HCT116 (cell line): ENCODE measurements at regions not wholly inside any gene's neighbourhood (a gene's known extent, or its start where the extent isn't known, plus 50 kb on each side); places are given as distances from the start of the nearest gene placed in this dataset.

Experiments
- ATAC-seq: fragments of 200-7000 bp; cut with Tn5 transposase; 2 replicates; pipeline ENCODE4 v1.9.1; 2020; ENCODE audit warnings: mild to moderate bottlenecking, moderate library complexity
- BruUV-seq: library from RNA; stranded (reverse); fragments of 400-500 nt; replicated peaks from 2 replicates; lab custom pipeline; 2021; lab: Mats Ljungman, UMichigan
- CTCF ChIA-PET: fragments of 300-600 bp; sonication (Branson Sonifier 250); formaldehyde crosslinking; loops from one replicate; lab custom pipeline; 2021; ENCODE audit warnings: antibody characterized with exemption; lab: Charles Lee
- POLR2A ChIA-PET: fragments of 300-600, 350-600 bp; sonication (Branson Sonifier 250); formaldehyde crosslinking; loops from one replicate; lab custom pipeline; 2021; ENCODE audit warnings: antibody characterized with exemption; lab: Charles Lee
- RAD21 ChIA-PET, 2 experiments: fragments of 300-600 bp; sonication (Branson Sonifier 250); formaldehyde crosslinking; loops; one replicate each; lab custom pipeline; 2023; ENCODE audit warnings: low total read pairs in 2 of 2; ENCODE audit not compliant: uncharacterized antibody in 2 of 2, unreplicated experiment in 2 of 2, low non-redundant PET in 1 of 2; lab: Charles Lee
- DNase-seq: peaks from one replicate; pipeline ENCODE4 v3.0.0-alpha.2; 2010; ENCODE audit warnings: low read depth, low spot score
- H2AFZ ChIP-seq: fragments of 200-600 bp; shearing (Covaris generic), sonication (generic); 2 replicates; pipeline ENCODE4 v1.6.1; 2017; ENCODE audit warnings: low read depth, mixed run types, mixed read lengths, antibody characterized with exemption, low read length; ENCODE audit not compliant: poor library complexity, severe bottlenecking
- H3K27ac ChIP-seq: 2 replicates; pipeline ENCODE4 v1.5.1; 2012; ENCODE audit warnings: low read depth, low read length
- H3K27me3 ChIP-seq: fragments of 200-600 bp; sonication (generic); 2 replicates; pipeline ENCODE4 v1.6.1; 2016; ENCODE audit warnings: mixed run types, low read length, mixed read lengths; ENCODE audit not compliant: insufficient read depth
- H3K36me3 ChIP-seq, 2 experiments: fragments of 200-500 bp in 1 of 2; fragments of 200-600 bp in 1 of 2; sonication (Bioruptor generic) in 1 of 2; sonication (generic) in 1 of 2; 2 replicates each; pipeline versions ENCODE4 v1.5.1 to v1.6.1; 2014 to 2016; ENCODE audit warnings: low read length in 2 of 2, inconsistent platforms in 1 of 2, mixed read lengths in 1 of 2, mixed run types in 1 of 2; ENCODE audit not compliant: insufficient read depth in 2 of 2, control insufficient read depth in 1 of 2
- H3K4me1 ChIP-seq, 2 experiments: fragments of 200-600 bp in 1 of 2; sonication (generic) in 1 of 2; 2 replicates each; pipeline versions ENCODE4 v1.5.1 to v1.6.1; 2012 to 2017; ENCODE audit warnings: low read length in 2 of 2, inconsistent platforms in 1 of 2, mild to moderate bottlenecking in 1 of 2, mixed read lengths in 1 of 2, mixed run types in 1 of 2, moderate library complexity in 1 of 2; ENCODE audit not compliant: insufficient read depth in 2 of 2, control insufficient read depth in 1 of 2
- H3K4me2 ChIP-seq: fragments of 200-600 bp; sonication (generic); 2 replicates; pipeline ENCODE4 v1.6.1; 2017; ENCODE audit warnings: mixed run types, low read length, mixed read lengths
- H3K4me3 ChIP-seq, 2 experiments: fragments of 200-600 bp in 1 of 2; sonication (generic) in 1 of 2; replicated peaks in 1 of 2; 2 replicates each; pipeline ENCODE4 v1.5.1; 2011 to 2016; ENCODE audit warnings: low read length in 2 of 2, control low read depth in 1 of 2, low read depth in 1 of 2, mild to moderate bottlenecking in 1 of 2, mixed read lengths in 1 of 2, mixed run types in 1 of 2
- H3K79me2 ChIP-seq: fragments of 200-600 bp; sonication (generic); 2 replicates; pipeline ENCODE4 v1.6.1; 2017; ENCODE audit warnings: mild to moderate bottlenecking, mixed run types, low read length, moderate library complexity, mixed read lengths; ENCODE audit not compliant: insufficient read depth
- H3K9ac ChIP-seq: fragments of 200-600 bp; sonication (generic); 2 replicates; pipeline ENCODE4 v1.6.1; 2016; ENCODE audit warnings: low read length, mixed read lengths
- H3K9me2 ChIP-seq: fragments of 200-600 bp; sonication (generic), shearing (Covaris generic); 2 replicates; pipeline ENCODE4 v1.6.1; 2017; ENCODE audit warnings: mixed run types, mild to moderate bottlenecking, moderate library complexity; ENCODE audit not compliant: insufficient read depth
- H3K9me3 ChIP-seq, 2 experiments: fragments of 200-500 bp in 1 of 2; fragments of 200-600 bp in 1 of 2; sonication (Bioruptor generic) in 1 of 2; sonication (generic) in 1 of 2; 2 replicates each; pipeline ENCODE4 v1.6.1; 2014 to 2017; ENCODE audit warnings: low read length in 2 of 2, mixed read lengths in 2 of 2, inconsistent platforms in 1 of 2, low read depth in 1 of 2, mild to moderate bottlenecking in 1 of 2, mixed run types in 1 of 2, moderate library complexity in 1 of 2; ENCODE audit not compliant: control insufficient read depth in 1 of 2, insufficient read depth in 1 of 2
- H4K20me1 ChIP-seq: fragments of 200-600 bp; sonication (generic), shearing (Covaris generic); 2 replicates; pipeline ENCODE4 v1.6.1; 2017; ENCODE audit warnings: mixed run types, mild to moderate bottlenecking, moderate library complexity; ENCODE audit not compliant: insufficient read depth
- CEBPB ChIP-seq: IDR thresholded peaks from 2 replicates; pipeline ENCODE4 v1.6.1; 2012; ENCODE audit warnings: low read depth
- EGR1 ChIP-seq: IDR thresholded peaks from 2 replicates; pipeline ENCODE4 v1.6.1; 2012; ENCODE audit warnings: low read depth
- EZH2 ChIP-seq: fragments of 200-600 bp; sonication (generic); IDR thresholded peaks from 2 replicates; pipeline ENCODE4 v1.6.1; 2017; ENCODE audit warnings: antibody characterized with exemption, mixed run types
- EZH2phosphoT487 ChIP-seq: fragments of 200-600 bp; IDR thresholded peaks from 2 replicates; pipeline ENCODE4 v1.6.1; 2018; ENCODE audit warnings: antibody characterized with exemption, borderline replicate concordance
- JUND ChIP-seq: IDR thresholded peaks from 2 replicates; pipeline ENCODE4 v1.6.1; 2012
- MAX ChIP-seq: IDR thresholded peaks from 2 replicates; pipeline ENCODE4 v1.6.1; 2012
- POLR2A ChIP-seq: IDR thresholded peaks from 2 replicates; pipeline ENCODE4 v1.7.0; 2011; ENCODE audit warnings: borderline replicate concordance; ENCODE audit not compliant: insufficient read depth, insufficient read length; ENCODE audit errors: extremely low read depth
- POLR2AphosphoS5 ChIP-seq: IDR thresholded peaks from 2 replicates; pipeline ENCODE4 v1.6.1; 2011; ENCODE audit warnings: mild to moderate bottlenecking, low read depth, low read length, moderate library complexity
- RAD21 ChIP-seq: IDR thresholded peaks from 2 replicates; pipeline ENCODE4 v1.6.1; 2012; ENCODE audit warnings: low read depth, mild to moderate bottlenecking
- REST ChIP-seq: IDR thresholded peaks from 2 replicates; pipeline ENCODE4 v1.6.1; 2012; ENCODE audit warnings: low read depth
- SIN3A ChIP-seq: IDR thresholded peaks from 2 replicates; pipeline ENCODE4 v1.6.1; 2012; ENCODE audit warnings: low read depth
- SP1 ChIP-seq: IDR thresholded peaks from 2 replicates; pipeline ENCODE4 v1.6.1; 2012; ENCODE audit warnings: low read depth
- SRF ChIP-seq: IDR thresholded peaks from 2 replicates; pipeline ENCODE4 v1.6.1; 2012; ENCODE audit warnings: low read depth
- TCF7L2 ChIP-seq: IDR thresholded peaks from 2 replicates; pipeline ENCODE4 v1.7.0; 2011; ENCODE audit warnings: borderline replicate concordance, inconsistent platforms; ENCODE audit not compliant: insufficient read depth, insufficient read length; ENCODE audit errors: extremely low read depth
- YY1 ChIP-seq: IDR thresholded peaks from 2 replicates; pipeline ENCODE4 v1.6.1; 2011; ENCODE audit warnings: low read length, low read depth, moderate library complexity, mild to moderate bottlenecking; ENCODE audit not compliant: insufficient replicate concordance; ENCODE audit errors: extremely low read depth
- ZNF274 ChIP-seq: fragments of 200-500 bp; sonication (Bioruptor generic); IDR thresholded peaks from 2 replicates; pipeline ENCODE4 v1.6.1; 2014; ENCODE audit warnings: mild to moderate bottlenecking, low read depth, low read length, inconsistent platforms
- intact Hi-C: fragments of 100-400 bp; cut with micrococcal nuclease; formaldehyde crosslinking; loops from 2 replicates; pipeline ENCODE4 v1.10.0; 2022
- TF ChIP-seq, protein P1 (sequence below): IDR thresholded peaks from 2 replicates; pipeline ENCODE4 v1.6.1; 2011; ENCODE audit warnings: mild to moderate bottlenecking, low read length, moderate library complexity; ENCODE audit not compliant: insufficient replicate concordance; ENCODE audit errors: extremely low read depth
- TF ChIP-seq, protein P2 (sequence below): IDR thresholded peaks from 2 replicates; pipeline ENCODE4 v1.6.1; 2012
- TF ChIP-seq, protein P3 (sequence below), 3 experiments: fragments of 200-600 bp in 1 of 3; sonication (generic) in 1 of 3; IDR thresholded peaks in 2 of 3; conservative IDR thresholded peaks in 1 of 3; 2 replicates each; pipeline ENCODE4 v1.5.1; 2012 to 2017; ENCODE audit warnings: low read depth in 2 of 3, low read length in 2 of 3, antibody characterized with exemption in 1 of 3, borderline replicate concordance in 1 of 3, control low read depth in 1 of 3, mild to moderate bottlenecking in 1 of 3, mixed read lengths in 1 of 3, mixed run types in 1 of 3, moderate library complexity in 1 of 3; ENCODE audit not compliant: insufficient read depth in 1 of 3

- TF ChIP-seq MAX (no peak), CEBPB (no peak), SP1 (no peak), SRF (no peak), EGR1 (no peak), POLR2A (no peak), EZH2 (no peak), JUND (no peak), RAD21 (no peak), EZH2phosphoT487 (no peak), YY1 (no peak), POLR2AphosphoS5 (no peak), ZNF274 (no peak), REST (no peak), TCF7L2 (no peak), SIN3A (no peak)
- TF ChIP-seq, protein P1, sequence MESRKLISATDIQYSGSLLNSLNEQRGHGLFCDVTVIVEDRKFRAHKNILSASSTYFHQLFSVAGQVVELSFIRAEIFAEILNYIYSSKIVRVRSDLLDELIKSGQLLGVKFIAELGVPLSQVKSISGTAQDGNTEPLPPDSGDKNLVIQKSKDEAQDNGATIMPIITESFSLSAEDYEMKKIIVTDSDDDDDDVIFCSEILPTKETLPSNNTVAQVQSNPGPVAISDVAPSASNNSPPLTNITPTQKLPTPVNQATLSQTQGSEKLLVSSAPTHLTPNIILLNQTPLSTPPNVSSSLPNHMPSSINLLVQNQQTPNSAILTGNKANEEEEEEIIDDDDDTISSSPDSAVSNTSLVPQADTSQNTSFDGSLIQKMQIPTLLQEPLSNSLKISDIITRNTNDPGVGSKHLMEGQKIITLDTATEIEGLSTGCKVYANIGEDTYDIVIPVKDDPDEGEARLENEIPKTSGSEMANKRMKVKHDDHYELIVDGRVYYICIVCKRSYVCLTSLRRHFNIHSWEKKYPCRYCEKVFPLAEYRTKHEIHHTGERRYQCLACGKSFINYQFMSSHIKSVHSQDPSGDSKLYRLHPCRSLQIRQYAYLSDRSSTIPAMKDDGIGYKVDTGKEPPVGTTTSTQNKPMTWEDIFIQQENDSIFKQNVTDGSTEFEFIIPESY: no peak
- TF ChIP-seq, protein P2, sequence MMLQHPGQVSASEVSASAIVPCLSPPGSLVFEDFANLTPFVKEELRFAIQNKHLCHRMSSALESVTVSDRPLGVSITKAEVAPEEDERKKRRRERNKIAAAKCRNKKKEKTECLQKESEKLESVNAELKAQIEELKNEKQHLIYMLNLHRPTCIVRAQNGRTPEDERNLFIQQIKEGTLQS: no peak
- TF ChIP-seq, protein P3, sequence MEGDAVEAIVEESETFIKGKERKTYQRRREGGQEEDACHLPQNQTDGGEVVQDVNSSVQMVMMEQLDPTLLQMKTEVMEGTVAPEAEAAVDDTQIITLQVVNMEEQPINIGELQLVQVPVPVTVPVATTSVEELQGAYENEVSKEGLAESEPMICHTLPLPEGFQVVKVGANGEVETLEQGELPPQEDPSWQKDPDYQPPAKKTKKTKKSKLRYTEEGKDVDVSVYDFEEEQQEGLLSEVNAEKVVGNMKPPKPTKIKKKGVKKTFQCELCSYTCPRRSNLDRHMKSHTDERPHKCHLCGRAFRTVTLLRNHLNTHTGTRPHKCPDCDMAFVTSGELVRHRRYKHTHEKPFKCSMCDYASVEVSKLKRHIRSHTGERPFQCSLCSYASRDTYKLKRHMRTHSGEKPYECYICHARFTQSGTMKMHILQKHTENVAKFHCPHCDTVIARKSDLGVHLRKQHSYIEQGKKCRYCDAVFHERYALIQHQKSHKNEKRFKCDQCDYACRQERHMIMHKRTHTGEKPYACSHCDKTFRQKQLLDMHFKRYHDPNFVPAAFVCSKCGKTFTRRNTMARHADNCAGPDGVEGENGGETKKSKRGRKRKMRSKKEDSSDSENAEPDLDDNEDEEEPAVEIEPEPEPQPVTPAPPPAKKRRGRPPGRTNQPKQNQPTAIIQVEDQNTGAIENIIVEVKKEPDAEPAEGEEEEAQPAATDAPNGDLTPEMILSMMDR (IDR thresholded peaks at IDR 0.05 in 2 of 3, conservative IDR thresholded peaks at IDR 0.05 in 1 of 3; ENCODE audit: borderline replicate concordance in 1 of 3, insufficient read depth in 1 of 3, low read depth in 2 of 3, low read length in 2 of 3): no peak
- Histone ChIP-seq H3K9me2 (no peaks in the 10 kb centered on the region), H3K9me3 (no peaks in the 10 kb centered on the region), H3K36me3 (no peaks in the 10 kb centered on the region), H3K9ac (no peak overlapping the region), H2AFZ (no peak overlapping the region), H3K79me2 (no peaks in the 10 kb centered on the region), H3K4me1 (no peaks in the 10 kb centered on the region), H3K27me3 (no peaks in the 10 kb centered on the region), H3K4me2 (no peak overlapping the region), H4K20me1 (no peaks in the 10 kb centered on the region), H3K27ac (no peak overlapping the region), H3K4me3 (no peak overlapping the region)
- DNase-seq: no peak
- RAD21 ChIA-PET: no interaction called here
- BruUV-seq: no TSS peak
- CTCF ChIA-PET: no interaction called here
- intact Hi-C loops: no loop called here
- no peak for ATAC-seq
- POLR2A ChIA-PET: no interaction called here
Measured at GRCh38 chr12:78455991-78456390, 408.6 kb upstream of the SYT1 start.
